ENCODE measurements at regions not wholly inside any gene's neighbourhood (a gene's known extent, or its start where the extent isn't known, plus 50 kb on each side); places are given as distances from the start of the nearest gene placed in this dataset.

DNA sequence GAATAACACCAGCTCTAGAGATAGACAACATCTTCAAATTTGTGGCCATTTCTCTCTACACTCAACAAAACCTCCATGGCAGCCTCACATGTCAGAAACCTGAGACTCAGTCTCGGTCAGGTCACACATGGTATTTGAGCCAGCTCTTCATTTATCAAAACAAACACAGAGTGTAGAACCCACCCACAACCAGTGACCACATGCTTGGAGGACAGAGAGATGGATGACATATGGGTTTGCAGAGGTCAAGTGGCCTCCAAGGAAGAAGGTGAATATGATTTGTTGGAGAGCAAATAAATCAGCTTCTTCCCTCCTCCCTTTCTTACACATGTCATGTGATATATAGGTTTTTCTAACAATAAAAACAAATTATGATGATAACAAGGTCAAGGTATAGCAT lies 278.1 kb upstream of the LRTM1 start:
- WGBS (ENCODE audit: extremely low coverage, insufficient coverage, insufficient read length) = no CpG with 5 or more reads among the region's 1 CpG
- peaks cover 7% of the 10 kb centered on the region for H3K9me3 ChIP-seq (ENCODE audit: insufficient read depth, low read depth, low read length)

DNA sequence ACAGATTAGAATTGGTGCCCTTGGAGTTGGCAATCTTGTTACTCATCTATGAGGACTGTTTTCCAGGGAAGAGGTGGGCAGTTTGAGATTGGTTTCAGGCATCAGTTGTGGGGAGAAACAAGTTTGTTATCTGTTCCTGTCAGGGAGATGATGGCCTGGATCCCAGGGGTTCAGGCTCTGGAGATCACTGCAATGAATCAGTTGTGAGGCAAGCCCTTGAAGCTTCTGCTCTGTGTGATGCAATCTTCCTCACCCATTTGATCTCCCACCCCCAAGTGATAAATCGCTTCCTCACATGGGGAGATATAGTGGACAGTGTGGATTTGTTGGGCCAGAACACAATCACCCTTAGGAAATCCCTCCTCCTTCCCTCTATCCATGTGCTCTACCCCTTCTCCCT lies 276.6 kb upstream of the LRTM1 start:
- Histone ChIP-seq H3K4ac (ENCODE audit: low read depth, low read length) (no peak overlapping the region), H2AK5ac (ENCODE audit: low read length) (peak overlapping the region; percentile 3), H3K14ac (ENCODE audit: low read length) (peak overlapping the region; percentile 7), H4K12ac (ENCODE audit: low read depth, low read length) (no peak overlapping the region), H3K9me3 (ENCODE audit: insufficient read depth, low read depth, low read length) (peaks cover 5% of the 10 kb centered on the region), H3K79me1 (ENCODE audit: low read length) (peaks cover 9% of the 10 kb centered on the region), H4K91ac (ENCODE audit: low read depth, low read length) (peak overlapping the region; percentile 31), H2BK120ac (ENCODE audit: insufficient read depth, low read length, poor library complexity) (no peak overlapping the region), H3K4me2 (ENCODE audit: low read length) (no peak overlapping the region), H4K8ac (ENCODE audit: low read depth, low read length) (no peak overlapping the region), H3K9ac (ENCODE audit: low read length) (no peak overlapping the region), H2BK12ac (ENCODE audit: low read length) (peak overlapping the region; percentile 26), H3K27ac (ENCODE audit: low read depth, low read length) (no peak overlapping the region), H2BK5ac (ENCODE audit: low read depth, low read length, poor library complexity) (no peak overlapping the region), H3K18ac (ENCODE audit: low read length) (no peak overlapping the region), H3K4me1 (ENCODE audit: control insufficient read depth in 1 of 2, insufficient read depth in 2 of 2, low read length in 2 of 2) (peaks cover 2 to 4% of the 10 kb centered on the region in 2 experiments), H2AFZ (ENCODE audit: insufficient read depth, low read length, poor library complexity) (no peak overlapping the region), H3K36me3 (ENCODE audit: control insufficient read depth in 1 of 2, insufficient read depth in 2 of 2, low read length in 2 of 2) (peaks cover under 1 to 2% of the 10 kb centered on the region in 2 experiments), H3K4me3 (ENCODE audit: low read depth, low read length) (no peak overlapping the region), H3K79me2 (ENCODE audit: control insufficient read depth, insufficient read depth, low read length, poor library complexity) (no peaks in the 10 kb centered on the region), H3K23ac (ENCODE audit: low read length) (no peak overlapping the region), H3K27me3 (ENCODE audit: insufficient read depth, low read length) (no peaks in the 10 kb centered on the region)
- DNase-seq = no peak
- WGBS (ENCODE audit: extremely low coverage, insufficient coverage, insufficient read length) = no CpG with 5 or more reads among the region's 1 CpG

More for the DNA sequence above, 278.1 kb upstream of the LRTM1 start:
- peaks cover 9% of the 10 kb centered on the region for H3K79me1 ChIP-seq (ENCODE audit: low read length)
- H3K4me1 ChIP-seq (ENCODE audit: control insufficient read depth in 1 of 2, insufficient read depth in 2 of 2, low read length in 2 of 2) = peaks cover 2 to 4% of the 10 kb centered on the region in 2 experiments
- H3K18ac ChIP-seq (ENCODE audit: low read length) = no peak overlapping the region
- no peaks in the 10 kb centered on the region for H3K79me2 ChIP-seq (ENCODE audit: control insufficient read depth, insufficient read depth, low read length, poor library complexity)
- H3K36me3 ChIP-seq (ENCODE audit: control insufficient read depth in 1 of 2, insufficient read depth in 2 of 2, low read length in 2 of 2) = peaks cover 2 to 3% of the 10 kb centered on the region in 2 experiments
- no peak overlapping the region for H2BK5ac ChIP-seq (ENCODE audit: low read depth, low read length, poor library complexity)
- H3K9ac ChIP-seq (ENCODE audit: low read length) = no peak overlapping the region
- no peak overlapping the region for H3K14ac ChIP-seq (ENCODE audit: low read length)
- no peak overlapping the region for H3K4ac ChIP-seq (ENCODE audit: low read depth, low read length)
- no peak overlapping the region for H4K8ac ChIP-seq (ENCODE audit: low read depth, low read length)
- H3K4me3 ChIP-seq (ENCODE audit: low read depth, low read length) = no peak overlapping the region
- no peak overlapping the region for H2BK12ac ChIP-seq (ENCODE audit: low read length)
- H3K27me3 ChIP-seq (ENCODE audit: insufficient read depth, low read length) = no peaks in the 10 kb centered on the region
- H3K27ac ChIP-seq (ENCODE audit: low read depth, low read length) = no peak overlapping the region
- no peak overlapping the region for H3K23ac ChIP-seq (ENCODE audit: low read length)
- no peak overlapping the region for H2BK120ac ChIP-seq (ENCODE audit: insufficient read depth, low read length, poor library complexity)
- DNase-seq = no peak
- no peak overlapping the region for H2AFZ ChIP-seq (ENCODE audit: insufficient read depth, low read length, poor library complexity)
- no peak overlapping the region for H2AK5ac ChIP-seq (ENCODE audit: low read length)
- H3K4me2 ChIP-seq (ENCODE audit: low read length) = no peak overlapping the region
- H4K12ac ChIP-seq (ENCODE audit: low read depth, low read length) = no peak overlapping the region
- H4K91ac ChIP-seq (ENCODE audit: low read depth, low read length) = no peak overlapping the region

DNA sequence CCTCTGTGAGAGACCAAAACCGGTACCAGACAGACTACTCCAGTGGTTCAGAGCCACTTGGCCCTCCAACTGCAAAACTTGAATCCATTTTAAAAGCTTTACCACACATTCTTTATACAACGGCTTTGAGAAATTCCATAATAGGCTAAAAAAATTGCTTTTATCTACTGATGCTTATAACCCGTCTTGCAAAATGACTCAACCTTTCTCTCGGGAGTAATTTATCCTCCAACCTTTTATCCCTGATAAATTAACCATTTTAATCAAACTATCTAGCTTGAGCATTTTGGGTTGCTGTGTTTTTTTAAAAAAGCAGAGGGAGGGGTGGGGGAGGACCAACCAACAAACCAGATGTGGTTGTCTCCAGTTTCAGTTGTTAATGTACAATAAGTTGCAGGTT lies 275.7 kb upstream of the LRTM1 start:
- Histone ChIP-seq H3K27ac (ENCODE audit: low read depth, low read length) (peak overlapping the region; percentile 78), H3K4me3 (ENCODE audit: low read depth, low read length) (no peak overlapping the region), H3K27me3 (ENCODE audit: insufficient read depth, low read length) (no peaks in the 10 kb centered on the region), H3K79me1 (ENCODE audit: low read length) (peaks cover 9% of the 10 kb centered on the region), H4K8ac (ENCODE audit: low read depth, low read length) (no peak overlapping the region), H2BK5ac (ENCODE audit: low read depth, low read length, poor library complexity) (peak overlapping the region; percentile 74), H4K91ac (ENCODE audit: low read depth, low read length) (peak overlapping the region; percentile 84), H3K18ac (ENCODE audit: low read length) (no peak overlapping the region), H3K36me3 (ENCODE audit: control insufficient read depth in 1 of 2, insufficient read depth in 2 of 2, low read length in 2 of 2) (no peaks in the 10 kb centered on the region), H3K79me2 (ENCODE audit: control insufficient read depth, insufficient read depth, low read length, poor library complexity) (no peaks in the 10 kb centered on the region), H4K12ac (ENCODE audit: low read depth, low read length) (no peak overlapping the region), H2AFZ (ENCODE audit: insufficient read depth, low read length, poor library complexity) (no peak overlapping the region), H3K4ac (ENCODE audit: low read depth, low read length) (peak overlapping the region; percentile 37), H3K23ac (ENCODE audit: low read length) (no peak overlapping the region), H3K4me2 (ENCODE audit: low read length) (no peak overlapping the region), H2AK5ac (ENCODE audit: low read length) (no peak overlapping the region), H3K9me3 (ENCODE audit: insufficient read depth, low read depth, low read length) (no peaks in the 10 kb centered on the region), H3K9ac (ENCODE audit: low read length) (no peak overlapping the region), H2BK12ac (ENCODE audit: low read length) (peak overlapping the region; percentile 23), H3K14ac (ENCODE audit: low read length) (peak overlapping the region; percentile 32), H2BK120ac (ENCODE audit: insufficient read depth, low read length, poor library complexity) (peak overlapping the region; percentile 53), H3K4me1 (ENCODE audit: control insufficient read depth in 1 of 2, insufficient read depth in 2 of 2, low read length in 2 of 2) (peaks cover 2 to 4% of the 10 kb centered on the region in 2 experiments)
- DNase-seq = no peak
- no CpG with 5 or more reads among the region's 4 CpGs for WGBS (ENCODE audit: extremely low coverage, insufficient coverage, insufficient read length)

DNA sequence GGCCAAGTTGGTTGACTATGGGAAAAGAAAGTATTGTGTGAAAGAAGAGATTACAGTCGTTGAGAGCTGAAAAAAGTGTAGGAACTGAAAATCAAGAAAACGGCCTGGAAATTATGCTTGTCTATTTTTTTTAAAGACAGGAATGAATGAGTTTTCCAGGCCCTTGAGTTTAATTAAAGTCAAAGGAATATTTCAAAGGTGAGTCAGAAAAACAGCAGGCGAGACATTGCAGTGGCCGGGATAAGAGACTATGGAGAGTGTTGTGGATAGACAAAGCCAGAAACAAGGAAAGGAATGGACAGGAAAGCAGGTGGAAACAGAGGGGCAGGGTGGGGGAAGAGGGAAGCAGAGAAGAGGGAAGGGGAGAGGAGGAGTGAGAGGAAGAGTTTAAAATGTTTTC lies 275.1 kb upstream of the LRTM1 start:
- Histone ChIP-seq H3K18ac (ENCODE audit: low read length) (no peak overlapping the region), H3K9me3 (ENCODE audit: insufficient read depth, low read depth, low read length) (no peaks in the 10 kb centered on the region), H2AK5ac (ENCODE audit: low read length) (no peak overlapping the region), H3K27ac (ENCODE audit: low read depth, low read length) (peak overlapping the region; percentile 69), H4K12ac (ENCODE audit: low read depth, low read length) (no peak overlapping the region), H3K79me2 (ENCODE audit: control insufficient read depth, insufficient read depth, low read length, poor library complexity) (no peaks in the 10 kb centered on the region), H3K4me2 (ENCODE audit: low read length) (no peak overlapping the region), H3K14ac (ENCODE audit: low read length) (no peak overlapping the region), H3K23ac (ENCODE audit: low read length) (no peak overlapping the region), H2AFZ (ENCODE audit: insufficient read depth, low read length, poor library complexity) (no peak overlapping the region), H2BK5ac (ENCODE audit: low read depth, low read length, poor library complexity) (no peak overlapping the region), H3K79me1 (ENCODE audit: low read length) (peaks cover 9% of the 10 kb centered on the region), H3K4me1 (ENCODE audit: control insufficient read depth in 1 of 2, insufficient read depth in 2 of 2, low read length in 2 of 2) (peaks cover 2 to 4% of the 10 kb centered on the region in 2 experiments), H4K91ac (ENCODE audit: low read depth, low read length) (no peak overlapping the region), H2BK12ac (ENCODE audit: low read length) (no peak overlapping the region), H3K27me3 (ENCODE audit: insufficient read depth, low read length) (no peaks in the 10 kb centered on the region), H3K4ac (ENCODE audit: low read depth, low read length) (no peak overlapping the region), H4K8ac (ENCODE audit: low read depth, low read length) (no peak overlapping the region), H3K4me3 (ENCODE audit: low read depth, low read length) (no peak overlapping the region), H3K9ac (ENCODE audit: low read length) (no peak overlapping the region), H3K36me3 (ENCODE audit: control insufficient read depth in 1 of 2, insufficient read depth in 2 of 2, low read length in 2 of 2) (no peaks in the 10 kb centered on the region), H2BK120ac (ENCODE audit: insufficient read depth, low read length, poor library complexity) (no peak overlapping the region)
- peak in 1 of 2 donors; percentile 27 for DNase-seq
- 100% methylated on average over 1 of the region's 4 CpGs for WGBS (ENCODE audit: extremely low coverage, insufficient coverage, insufficient read length)
